ENCODE measurements at regions not wholly inside any gene's neighbourhood (a gene's known extent, or its start where the extent isn't known, plus 50 kb on each side); places are given as distances from the start of the nearest gene placed in this dataset.
A peak's percentile ranks its signal among the peaks of the same experiment; 100 is the strongest.

- no peak for TF ChIP-seq EZH2 (IDR thresholded peaks at IDR 0.05; ENCODE audit: borderline replicate concordance, low read length)
- peak; percentile 39 to 41 for TF ChIP-seq CTCF (conservative IDR thresholded peaks at IDR 0.05 in 1 of 2, IDR thresholded peaks at IDR 0.05 in 1 of 2; ENCODE audit: extremely low read depth in 1 of 2, insufficient read depth in 1 of 2, low read depth in 1 of 2, low read length in 2 of 2)
Observed at GRCh38 chr14:63134801-63135200, 69.4 kb upstream of the RHOJ start.

Measured in mammary epithelial cell (primary cell).